ACC112 (cell line): ENCODE measurements at regions not wholly inside any gene's neighbourhood (a gene's known extent, or its start where the extent isn't known, plus 50 kb on each side); places are given as distances from the start of the nearest gene placed in this dataset.

ENCODE experiments used
- H2AFZ ChIP-seq: fragments of 200-600 bp; sonication (generic); one replicate; pipeline ENCODE4 v1.6.0; 2017; ENCODE audit warnings: antibody characterized with exemption, low read length; ENCODE audit not compliant: unreplicated experiment
- H3K27ac ChIP-seq: fragments of 200-600 bp; sonication (generic); 2 replicates; pipeline ENCODE4 v1.5.1; 2014; ENCODE audit warnings: low read depth, mild to moderate bottlenecking, antibody characterized with exemption, low read length, moderate library complexity
- H3K27me3 ChIP-seq: fragments of 200-600 bp; sonication (generic); 2 replicates; pipeline ENCODE4 v1.6.1; 2014; ENCODE audit warnings: mild to moderate bottlenecking, antibody characterized with exemption, low read length, moderate library complexity, mixed read lengths; ENCODE audit not compliant: insufficient read depth
- H3K36me3 ChIP-seq: fragments of 200-600 bp; sonication (generic); 2 replicates; pipeline ENCODE4 v1.6.1; 2016; ENCODE audit warnings: mild to moderate bottlenecking, antibody characterized with exemption, low read length, moderate library complexity, mixed read lengths; ENCODE audit not compliant: insufficient read depth
- H3K4me1 ChIP-seq: fragments of 200-600 bp; sonication (generic); one replicate; pipeline ENCODE4 v1.6.1; 2016; ENCODE audit warnings: low read length, mixed read lengths; ENCODE audit not compliant: insufficient read depth, unreplicated experiment, control insufficient read depth
- H3K4me3 ChIP-seq: fragments of 200-600 bp; sonication (generic); 2 replicates; pipeline ENCODE4 v1.5.1; 2014; ENCODE audit warnings: mild to moderate bottlenecking, low read depth, low read length
- H3K79me2 ChIP-seq: fragments of 200-600 bp; sonication (generic); one replicate; pipeline ENCODE4 v1.6.0; 2016; ENCODE audit warnings: low read length; ENCODE audit not compliant: control insufficient read depth, unreplicated experiment, insufficient read depth

DNA sequence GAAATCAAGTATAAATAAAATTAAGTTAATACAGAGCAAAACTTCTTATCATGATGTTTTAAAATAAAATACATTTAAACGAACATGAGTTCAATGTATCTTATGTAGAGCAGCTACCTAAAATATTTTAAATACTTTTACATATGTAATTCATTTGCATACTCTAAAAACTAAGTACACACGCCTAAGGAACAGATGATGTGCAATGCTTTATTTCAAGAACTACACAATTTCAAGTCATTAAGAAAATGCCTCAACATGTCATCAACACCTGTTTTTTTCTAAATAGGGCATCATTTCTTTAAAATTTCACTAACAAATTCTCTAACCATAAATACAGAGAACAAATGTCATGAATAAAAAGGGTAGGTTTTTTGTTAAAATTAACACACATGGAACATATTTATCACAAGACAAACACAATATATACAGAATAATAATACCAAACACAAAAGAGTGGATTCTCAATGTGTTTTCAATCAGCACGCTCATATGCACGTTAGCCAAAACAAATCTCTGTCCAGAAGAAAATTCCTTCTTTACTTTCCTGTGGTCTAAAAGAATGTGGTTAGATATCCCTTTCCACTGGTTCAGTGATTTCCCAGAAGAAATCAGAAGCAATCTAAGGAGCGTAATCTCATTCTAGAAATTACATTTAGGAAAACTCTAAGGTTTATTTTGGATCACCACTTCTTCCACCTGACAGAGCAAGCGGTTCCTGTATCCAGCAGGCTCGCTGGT is 73.0 kb upstream of the PFKP start:
- Histone ChIP-seq H3K27ac (no peak overlapping the region), H3K4me3 (no peak overlapping the region), H3K36me3 (no peaks in the 10 kb centered on the region), H3K4me1 (no peaks in the 10 kb centered on the region), H3K27me3 (peaks cover 21% of the 10 kb centered on the region), H3K79me2 (no peaks in the 10 kb centered on the region), H2AFZ (no peak overlapping the region)

DNA sequence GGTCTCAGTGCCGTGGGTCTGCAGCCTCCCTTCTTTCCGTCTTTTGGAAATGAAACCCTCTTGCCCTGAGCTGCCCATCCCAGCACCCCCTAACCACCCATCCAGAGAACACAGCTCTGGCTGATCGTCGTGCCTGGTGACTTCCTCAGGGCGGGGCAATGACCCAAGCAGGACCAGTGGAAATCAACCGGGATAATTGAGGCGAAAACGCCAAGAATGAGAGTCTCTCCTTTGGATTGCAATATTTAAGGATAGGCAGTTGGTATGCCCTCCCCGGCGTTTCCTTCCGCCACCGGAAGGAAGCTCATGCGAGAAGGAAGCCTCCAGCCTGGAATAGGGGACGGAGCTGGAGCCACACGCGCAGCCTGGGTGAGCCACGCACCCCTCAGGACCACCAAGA is 73.7 kb upstream of the PFKP start:
- Histone ChIP-seq H2AFZ (no peak overlapping the region), H3K27me3 (peaks cover 23% of the 10 kb centered on the region), H3K79me2 (no peaks in the 10 kb centered on the region), H3K4me1 (no peaks in the 10 kb centered on the region), H3K36me3 (no peaks in the 10 kb centered on the region), H3K4me3 (no peak overlapping the region), H3K27ac (no peak overlapping the region)

DNA sequence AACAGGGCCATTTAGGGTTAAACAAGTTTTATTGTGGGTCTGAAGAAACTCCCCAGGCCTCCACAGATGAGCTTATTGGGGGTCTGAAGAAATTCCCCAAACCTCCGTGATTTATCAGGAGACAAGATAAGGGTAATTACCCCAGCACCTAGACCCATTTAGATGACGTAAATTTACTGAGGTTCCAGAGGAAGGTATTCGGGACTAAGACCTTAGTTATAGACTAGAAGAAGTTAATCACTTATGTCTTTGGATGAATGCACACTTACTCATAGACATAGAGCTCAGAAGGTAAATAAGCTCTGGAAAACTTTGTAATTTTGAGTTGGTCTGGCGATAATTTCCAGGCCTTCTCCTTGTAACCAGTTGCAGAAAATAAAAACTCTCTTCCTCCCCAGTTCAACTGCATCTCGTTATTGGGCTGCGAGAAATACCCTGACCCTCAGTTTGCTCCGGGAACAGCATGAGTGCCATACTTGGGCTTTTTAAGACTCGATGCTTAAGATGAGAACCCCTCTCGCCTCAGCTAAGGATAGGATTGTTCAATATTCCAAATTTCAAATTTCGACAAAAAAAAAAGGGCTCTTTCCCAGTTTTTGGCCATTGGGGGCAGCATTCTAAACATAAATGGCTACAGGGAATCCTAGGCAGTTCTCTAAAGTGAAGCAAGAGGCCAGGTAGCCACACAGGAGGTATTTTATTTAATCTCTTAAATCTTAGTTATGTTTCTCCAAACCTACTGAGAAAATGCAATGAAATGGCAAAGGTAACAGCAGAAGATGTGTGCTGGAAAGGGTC is 74.7 kb upstream of the PFKP start:
- H3K27me3 ChIP-seq: peaks cover 33% of the 10 kb centered on the region
- no peak overlapping the region for H3K27ac ChIP-seq
- H3K79me2 ChIP-seq: no peaks in the 10 kb centered on the region
- H3K4me3 ChIP-seq: no peak overlapping the region
- no peak overlapping the region for H2AFZ ChIP-seq
- no peaks in the 10 kb centered on the region for H3K36me3 ChIP-seq
- H3K4me1 ChIP-seq: no peaks in the 10 kb centered on the region

DNA sequence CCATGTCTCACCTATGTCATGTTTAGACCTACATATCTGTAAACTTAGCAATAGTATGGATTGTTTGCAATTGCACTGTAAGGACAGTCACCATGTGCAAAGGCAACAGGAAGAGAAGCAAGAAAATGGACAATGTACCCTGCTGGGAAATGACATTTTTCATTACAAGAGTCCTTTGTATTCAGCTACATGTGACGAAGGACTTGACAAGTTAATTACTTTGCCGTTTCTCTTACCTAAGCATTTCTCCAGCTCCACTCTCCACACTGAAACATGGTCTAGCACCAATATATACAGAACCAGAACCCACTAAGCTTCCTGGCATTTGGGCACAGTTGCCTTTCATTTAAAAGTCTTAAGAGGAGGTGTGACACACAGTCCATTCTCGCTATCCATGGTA is 76.6 kb upstream of the PFKP start:
- Histone ChIP-seq H3K4me1 (peaks cover 8% of the 10 kb centered on the region), H3K27me3 (peaks cover 35% of the 10 kb centered on the region), H3K4me3 (no peak overlapping the region), H3K36me3 (no peaks in the 10 kb centered on the region), H3K79me2 (no peaks in the 10 kb centered on the region), H2AFZ (no peak overlapping the region), H3K27ac (no peak overlapping the region)

DNA sequence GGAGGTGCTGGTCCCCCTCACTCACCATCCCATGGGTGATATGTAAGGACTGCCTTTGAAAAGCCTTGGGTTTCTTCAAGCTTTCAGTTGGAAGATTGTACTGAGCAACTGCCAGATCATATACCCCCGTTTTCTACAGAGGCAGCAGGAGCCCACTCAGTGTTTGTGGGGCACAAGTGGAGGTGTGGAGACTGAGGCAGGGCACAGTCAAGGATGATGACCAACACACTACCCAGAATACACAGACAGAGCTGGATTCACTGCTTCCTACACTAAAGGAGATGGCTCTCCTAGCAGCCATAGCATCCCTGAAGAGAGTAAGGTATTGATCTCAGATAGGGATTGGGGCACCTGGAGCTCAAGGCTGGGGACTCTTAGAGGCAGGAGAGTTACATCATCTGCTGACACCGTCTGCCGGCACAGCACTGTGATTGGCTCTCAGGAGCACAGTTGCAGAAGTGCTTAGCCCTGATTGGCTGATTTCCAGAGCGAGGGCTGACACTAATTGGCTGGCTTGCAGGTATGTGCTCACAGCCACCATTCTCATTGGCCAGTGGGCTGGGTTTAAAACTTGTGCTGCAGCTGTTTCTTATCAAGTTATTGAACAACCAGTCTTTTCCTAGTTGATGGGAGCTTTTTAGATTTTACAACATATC is 77.9 kb upstream of the PFKP start:
- Histone ChIP-seq H3K4me1 (peaks cover 12% of the 10 kb centered on the region), H3K36me3 (no peaks in the 10 kb centered on the region), H3K27me3 (peaks cover 25% of the 10 kb centered on the region), H3K27ac (no peak overlapping the region), H3K79me2 (no peaks in the 10 kb centered on the region), H3K4me3 (no peak overlapping the region), H2AFZ (no peak overlapping the region)

DNA sequence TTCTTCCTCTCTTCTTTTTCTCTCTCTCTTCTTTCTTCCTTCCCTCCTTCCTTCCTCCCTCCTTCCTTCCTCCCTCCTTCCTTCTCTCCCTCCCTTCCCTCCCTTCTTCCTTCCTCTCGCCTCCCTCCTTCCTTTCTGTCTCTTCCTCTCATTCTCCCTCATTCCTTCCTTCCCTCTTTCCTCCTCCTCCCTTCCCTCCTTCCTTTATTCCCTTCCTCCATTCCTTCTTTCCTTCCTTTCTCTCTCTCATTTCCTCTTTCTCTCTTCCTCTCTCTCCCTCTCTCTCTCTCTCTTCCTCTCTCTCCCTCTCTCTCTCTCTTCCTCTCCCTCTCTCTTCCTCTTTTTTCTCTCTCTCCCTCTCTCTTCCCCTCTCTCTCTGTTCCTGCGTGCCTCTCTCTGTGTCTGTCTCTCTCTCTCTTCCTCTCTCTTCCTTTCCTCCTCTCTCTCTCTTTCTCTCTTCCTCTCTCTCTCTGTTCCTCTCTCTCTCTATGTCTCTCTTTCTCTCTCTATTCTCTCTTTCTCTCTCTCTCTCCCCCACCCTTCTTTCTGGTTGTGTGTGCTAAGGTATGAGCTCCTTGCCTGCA is 80.1 kb upstream of the PFKP start:
- Histone ChIP-seq H3K79me2 (no peaks in the 10 kb centered on the region), H3K4me1 (peaks cover 12% of the 10 kb centered on the region), H3K36me3 (no peaks in the 10 kb centered on the region), H2AFZ (no peak overlapping the region), H3K27me3 (peaks cover 22% of the 10 kb centered on the region), H3K27ac (no peak overlapping the region), H3K4me3 (no peak overlapping the region)

DNA sequence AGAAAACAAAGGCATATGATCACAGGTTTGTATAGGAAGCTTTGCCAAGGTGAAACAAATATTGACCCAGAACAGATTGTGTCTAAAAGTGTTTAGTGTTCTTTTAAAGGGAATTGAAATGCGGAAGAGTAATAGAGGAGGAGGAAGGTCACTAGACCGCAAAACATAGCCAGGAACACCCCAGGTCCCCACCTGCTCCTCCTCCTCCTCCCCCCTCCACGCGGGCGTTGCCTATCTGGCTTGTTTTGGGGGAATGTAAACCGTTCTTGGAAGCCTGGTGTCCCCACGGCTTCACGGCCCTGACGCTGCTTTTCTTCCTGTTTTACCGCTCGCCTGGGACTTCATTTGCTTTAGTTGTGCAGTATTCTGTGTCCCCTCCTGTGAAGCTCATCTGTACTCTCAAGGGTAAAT is 81.0 kb upstream of the PFKP start:
- no peak overlapping the region for H3K4me3 ChIP-seq
- H2AFZ ChIP-seq: no peak overlapping the region
- H3K27ac ChIP-seq: no peak overlapping the region
- H3K36me3 ChIP-seq: no peaks in the 10 kb centered on the region
- no peaks in the 10 kb centered on the region for H3K79me2 ChIP-seq
- peaks cover 22% of the 10 kb centered on the region for H3K27me3 ChIP-seq
- peaks cover 14% of the 10 kb centered on the region for H3K4me1 ChIP-seq

DNA sequence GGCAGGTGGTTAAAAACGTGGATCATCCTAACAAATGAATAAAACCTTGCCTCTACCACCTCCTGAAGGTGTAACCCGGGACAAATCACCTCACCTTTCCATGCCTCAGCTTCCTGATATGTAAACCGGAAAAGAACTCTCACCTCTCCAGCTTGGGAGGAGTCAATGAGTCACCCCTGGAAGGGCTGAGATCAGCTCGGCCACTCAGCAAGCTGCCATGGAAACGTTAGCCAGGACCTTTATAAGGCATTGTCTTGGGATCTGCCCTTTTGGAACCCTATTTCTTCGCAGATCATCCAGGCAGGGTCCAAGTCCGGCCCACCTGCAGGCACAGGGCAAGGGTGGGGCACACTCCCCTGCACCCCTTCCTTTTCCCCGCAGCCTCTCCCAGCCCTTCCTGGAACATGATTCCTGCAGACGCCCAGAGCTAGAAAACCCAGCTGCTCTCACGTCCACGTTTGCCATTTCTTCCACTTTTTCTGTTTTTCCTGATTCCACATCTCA is 81.6 kb upstream of the PFKP start:
- no peak overlapping the region for H2AFZ ChIP-seq
- H3K27me3 ChIP-seq: peaks cover 22% of the 10 kb centered on the region
- H3K27ac ChIP-seq: no peak overlapping the region
- peaks cover 20% of the 10 kb centered on the region for H3K4me1 ChIP-seq
- no peak overlapping the region for H3K4me3 ChIP-seq
- no peaks in the 10 kb centered on the region for H3K36me3 ChIP-seq
- no peaks in the 10 kb centered on the region for H3K79me2 ChIP-seq

DNA sequence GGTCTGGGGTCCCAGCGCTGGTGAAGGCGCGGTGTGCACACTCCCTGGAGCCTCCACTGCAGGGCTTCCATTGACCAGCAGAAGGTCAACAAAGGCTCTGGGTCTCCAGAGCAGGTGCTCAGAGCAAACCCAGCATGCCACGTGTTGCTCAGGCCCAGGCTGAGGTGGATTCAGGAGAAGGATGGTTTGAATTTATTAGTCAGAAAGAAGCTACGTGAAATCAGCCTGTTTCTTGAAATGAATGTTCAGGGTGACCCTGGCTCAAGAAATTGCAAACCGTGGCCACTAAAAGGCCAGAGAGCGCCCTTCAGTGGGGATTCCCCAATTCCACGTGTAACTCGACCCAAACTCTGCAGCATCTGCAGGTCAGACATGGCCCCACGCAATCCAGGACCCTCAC is 82.7 kb upstream of the PFKP start:
- Histone ChIP-seq H3K36me3 (no peaks in the 10 kb centered on the region), H3K27me3 (peaks cover 18% of the 10 kb centered on the region), H3K4me1 (peaks cover 31% of the 10 kb centered on the region), H3K4me3 (no peak overlapping the region), H3K79me2 (no peaks in the 10 kb centered on the region), H3K27ac (no peak overlapping the region), H2AFZ (no peak overlapping the region)

DNA sequence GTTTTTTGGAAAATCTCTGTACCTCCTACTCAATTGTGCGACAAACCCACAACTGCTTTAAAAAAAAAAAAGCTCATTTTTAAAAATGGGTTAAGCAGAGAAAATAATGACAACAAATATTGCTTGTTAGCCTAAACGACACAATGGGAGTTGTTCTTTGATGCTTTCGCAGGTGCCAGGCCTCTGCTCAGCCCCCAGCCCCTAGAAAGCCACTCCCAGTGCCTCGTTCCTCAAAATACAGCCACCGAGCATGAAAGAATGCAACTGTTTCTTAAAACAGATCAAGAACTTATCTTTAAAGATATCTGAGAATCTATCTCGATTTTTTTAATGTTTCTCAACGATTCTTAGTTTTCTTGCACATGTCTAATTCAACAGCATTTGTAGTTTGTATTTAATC is 85.2 kb upstream of the PFKP start:
- H3K4me3 ChIP-seq: no peak overlapping the region
- H2AFZ ChIP-seq: no peak overlapping the region
- H3K79me2 ChIP-seq: no peaks in the 10 kb centered on the region
- no peaks in the 10 kb centered on the region; the same call in 1 of the 2 replicates for H3K27me3 ChIP-seq
- H3K4me1 ChIP-seq: peaks cover 38% of the 10 kb centered on the region
- H3K36me3 ChIP-seq: no peaks in the 10 kb centered on the region
- no peak overlapping the region for H3K27ac ChIP-seq
